Suprapubic skin (tissue), 4 donors: ENCODE measurements at regions not wholly inside any gene's neighbourhood (a gene's known extent, or its start where the extent isn't known, plus 50 kb on each side); places are given as distances from the start of the nearest gene placed in this dataset.

Experiments used
- DNase-seq, 2 donors: peaks; one replicate each; pipeline ENCODE4 v3.0.0-alpha.2; 2019; ENCODE audit warnings: low spot score in 2 of 2
- H3K27ac ChIP-seq: fragments of 200-600 bp; sonication (generic); one replicate; pipeline ENCODE4 v1.5.1; 2019
- H3K27me3 ChIP-seq: fragments of 200-600 bp; sonication (generic); one replicate; pipeline ENCODE4 v1.5.1; 2019
- H3K36me3 ChIP-seq: fragments of 200-600 bp; sonication (generic); one replicate; pipeline ENCODE4 v1.5.1; 2019
- H3K4me1 ChIP-seq: fragments of 200-600 bp; sonication (generic); one replicate; pipeline ENCODE4 v1.5.1; 2019
- H3K4me3 ChIP-seq: fragments of 200-600 bp; sonication (generic); one replicate; pipeline ENCODE4 v1.5.1; 2019; ENCODE audit warnings: mild to moderate bottlenecking
- H3K9me3 ChIP-seq: fragments of 200-600 bp; sonication (generic); one replicate; pipeline ENCODE4 v1.5.1; 2019
- CTCF ChIP-seq, 2 donors: fragments of 200-600 bp in 1 of 2; fragments of 450-650 bp in 1 of 2; sonication (generic) in 1 of 2; IDR thresholded peaks; one replicate each; pipeline ENCODE4 v1.5.1; 2016 to 2019; ENCODE audit warnings: antibody characterized with exemption in 2 of 2, mild to moderate bottlenecking in 1 of 2, moderate library complexity in 1 of 2
- EP300 ChIP-seq: sonication (generic); formaldehyde crosslinking; IDR thresholded peaks from one replicate; pipeline ENCODE4 v1.6.1; 2017; ENCODE audit warnings: antibody characterized with exemption
- POLR2A ChIP-seq, 2 donors: fragments of 450-650 bp; IDR thresholded peaks; one replicate each; pipeline ENCODE4 v1.6.1; 2017; ENCODE audit warnings: antibody characterized with exemption in 2 of 2, mild to moderate bottlenecking in 2 of 2, moderate library complexity in 2 of 2
- POLR2AphosphoS5 ChIP-seq, 3 donors: sonication (generic); formaldehyde crosslinking; IDR thresholded peaks; one replicate each; pipeline ENCODE4 v1.6.1; 2017; ENCODE audit warnings: antibody characterized with exemption in 3 of 3
- WGBS: methylation state at CpG from one replicate; pipeline ENCODE4 v1.1.5; 2018; 5-methylcytosine and 5-hydroxymethylcytosine counted together

GRCh38 chr7:80277434-80278427, 143.1 kb downstream of the GNAI1 start:
- no peak for DNase-seq
- 20% methylated on average over 6 of the region's 6 CpGs for WGBS
- Histone ChIP-seq H3K9me3 (no peaks in the 10 kb centered on the region), H3K27me3 (no peaks in the 10 kb centered on the region), H3K4me3 (no peak overlapping the region), H3K4me1 (peaks cover 29% of the 10 kb centered on the region), H3K27ac (no peak overlapping the region), H3K36me3 (no peaks in the 10 kb centered on the region)
- TF ChIP-seq POLR2AphosphoS5 (IDR thresholded peaks at IDR 0.05): no peak
- no peak for TF ChIP-seq POLR2A (IDR thresholded peaks at IDR 0.05)
- TF ChIP-seq CTCF (IDR thresholded peaks at IDR 0.05): no peak
- no peak for TF ChIP-seq EP300
